ENCODE measurements at regions not wholly inside any gene's neighbourhood (a gene's known extent, or its start where the extent isn't known, plus 50 kb on each side); places are given as distances from the start of the nearest gene placed in this dataset.

DNA sequence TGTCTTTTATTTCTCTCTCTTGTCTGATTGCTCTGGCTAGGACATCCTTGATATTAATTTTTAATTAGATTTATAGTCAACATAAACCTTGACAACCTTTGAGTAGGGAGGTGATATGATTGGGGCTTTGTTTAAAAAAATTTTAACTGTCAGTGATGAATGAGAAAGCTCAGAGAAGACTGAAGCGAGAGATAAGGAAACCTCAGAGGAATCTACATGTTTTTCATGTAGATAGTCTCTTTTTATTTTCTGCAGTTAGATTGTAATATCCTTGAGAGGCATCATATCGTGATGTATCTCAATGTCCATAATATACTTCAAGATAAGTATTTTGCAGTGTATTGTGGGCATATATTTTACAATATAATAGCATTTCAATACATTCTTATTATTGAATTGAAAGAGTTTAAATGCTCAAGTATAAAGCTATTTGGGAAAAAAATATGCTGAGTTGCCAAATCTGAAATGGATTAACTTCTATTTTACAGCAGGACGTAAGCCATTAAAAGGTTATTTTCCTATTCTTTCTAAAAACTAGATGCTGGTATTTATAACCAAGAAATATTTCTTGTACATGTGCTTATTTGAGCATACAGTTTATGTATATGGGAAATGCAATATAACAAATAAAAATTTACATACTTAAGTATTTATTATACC lies 802.4 kb upstream of the ADGRL4 start:
- DNase-seq (ENCODE audit: low spot score): no peak
- intact Hi-C loops (cut with DNase I): no loop called here

DNA sequence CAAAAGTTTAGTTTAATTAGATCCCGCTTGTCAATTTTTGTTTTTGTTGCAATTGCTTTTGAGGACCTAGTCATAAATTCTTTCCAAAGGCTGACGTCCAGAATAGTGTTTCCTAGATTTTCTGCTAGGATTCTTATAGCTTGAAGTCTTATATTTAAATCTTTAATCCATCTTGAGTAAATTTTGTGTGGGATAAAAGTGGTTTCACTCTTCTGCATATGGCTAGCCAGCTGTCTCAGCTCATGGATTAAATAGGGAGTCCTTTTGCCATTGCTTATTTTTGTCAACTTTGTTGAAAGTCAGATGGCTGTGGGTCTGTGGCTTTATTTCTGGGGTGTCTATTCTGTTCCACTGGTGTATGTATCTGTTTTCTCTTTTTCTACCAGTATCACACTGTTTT lies 801.3 kb upstream of the ADGRL4 start:
- intact Hi-C loops (cut with DNase I): no loop called here
- DNase-seq (ENCODE audit: low spot score): no peak

DNA sequence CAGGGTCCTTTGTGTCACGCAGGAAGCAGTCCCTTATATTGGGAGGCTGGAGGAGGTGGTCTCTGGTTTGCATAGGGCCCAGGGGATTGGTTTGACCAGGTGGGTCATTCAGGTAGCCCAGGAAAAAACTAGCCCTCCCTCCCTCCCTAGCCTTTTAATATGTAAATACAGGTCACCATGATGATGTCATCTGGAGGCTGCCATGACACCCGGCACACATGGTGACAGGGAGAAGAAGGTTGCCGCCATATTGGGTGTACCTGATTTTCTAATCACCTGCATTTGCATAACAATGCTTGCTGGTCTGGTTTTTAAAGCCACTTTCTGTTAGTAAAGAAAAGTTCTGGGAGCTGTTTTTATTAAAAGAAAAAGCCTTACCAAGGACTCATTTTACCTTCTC lies 791.0 kb upstream of the ADGRL4 start:
- intact Hi-C loops (cut with DNase I): no loop called here

DNA sequence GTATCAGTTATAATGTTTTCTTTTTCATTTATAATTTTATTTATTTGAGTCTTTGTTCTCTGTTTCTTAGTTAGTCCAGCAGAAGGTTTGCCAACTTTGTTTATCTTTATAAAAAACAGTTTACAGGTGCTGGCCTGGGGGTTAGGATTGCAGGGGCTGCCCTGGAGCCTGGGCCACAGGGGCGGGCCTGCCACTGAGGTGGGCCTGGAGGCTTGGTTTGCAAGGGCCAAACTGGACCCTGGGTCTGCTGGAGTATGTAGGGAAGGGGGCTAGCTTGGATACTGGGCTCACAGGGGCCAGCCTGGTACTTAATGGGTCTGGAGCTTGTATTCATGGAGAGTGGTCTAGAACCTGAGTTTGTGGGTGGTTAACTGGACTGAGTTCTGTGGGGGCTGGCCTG lies 789.9 kb upstream of the ADGRL4 start:
- no peak for DNase-seq (ENCODE audit: low spot score)
- intact Hi-C loops (cut with DNase I): no loop called here

More for the DNA sequence above, 791.0 kb upstream of the ADGRL4 start:
- no peak for DNase-seq (ENCODE audit: low spot score)

DNA sequence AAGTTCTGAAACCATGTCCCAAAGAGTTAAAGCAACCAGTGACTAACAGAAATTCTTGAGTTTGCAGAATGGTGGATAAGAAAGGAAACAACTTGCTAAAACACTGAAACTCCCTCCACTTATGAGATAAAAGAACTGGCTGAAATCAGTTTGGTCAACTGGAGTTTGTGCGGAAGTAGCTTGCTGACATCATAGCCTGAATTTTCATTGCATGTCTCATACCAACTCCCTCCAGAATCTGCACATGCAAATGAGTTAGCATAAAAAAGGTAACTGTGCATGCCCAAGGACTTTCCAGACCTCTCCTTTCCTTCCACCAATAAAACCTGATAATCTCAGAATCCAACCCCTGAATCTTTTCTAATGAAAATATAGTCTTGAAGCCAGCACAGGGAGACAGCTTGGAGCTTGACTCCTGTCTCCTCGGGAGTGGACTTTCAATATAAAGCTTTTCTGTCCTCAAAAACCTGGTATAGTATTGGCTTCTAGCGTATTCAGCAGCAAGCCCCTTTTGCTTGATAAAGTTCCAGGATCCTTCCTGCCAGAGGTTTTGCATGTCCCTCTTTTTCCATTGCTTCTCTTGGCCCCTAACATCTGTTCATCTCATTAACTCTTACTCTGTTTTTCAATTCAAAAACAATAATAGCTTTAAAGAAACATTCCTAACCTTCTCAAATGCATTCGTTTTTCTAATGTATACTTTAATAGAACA lies 785.8 kb upstream of the ADGRL4 start:
- intact Hi-C loops (cut with DNase I): no loop called here
- DNase-seq (ENCODE audit: low spot score): no peak

DNA sequence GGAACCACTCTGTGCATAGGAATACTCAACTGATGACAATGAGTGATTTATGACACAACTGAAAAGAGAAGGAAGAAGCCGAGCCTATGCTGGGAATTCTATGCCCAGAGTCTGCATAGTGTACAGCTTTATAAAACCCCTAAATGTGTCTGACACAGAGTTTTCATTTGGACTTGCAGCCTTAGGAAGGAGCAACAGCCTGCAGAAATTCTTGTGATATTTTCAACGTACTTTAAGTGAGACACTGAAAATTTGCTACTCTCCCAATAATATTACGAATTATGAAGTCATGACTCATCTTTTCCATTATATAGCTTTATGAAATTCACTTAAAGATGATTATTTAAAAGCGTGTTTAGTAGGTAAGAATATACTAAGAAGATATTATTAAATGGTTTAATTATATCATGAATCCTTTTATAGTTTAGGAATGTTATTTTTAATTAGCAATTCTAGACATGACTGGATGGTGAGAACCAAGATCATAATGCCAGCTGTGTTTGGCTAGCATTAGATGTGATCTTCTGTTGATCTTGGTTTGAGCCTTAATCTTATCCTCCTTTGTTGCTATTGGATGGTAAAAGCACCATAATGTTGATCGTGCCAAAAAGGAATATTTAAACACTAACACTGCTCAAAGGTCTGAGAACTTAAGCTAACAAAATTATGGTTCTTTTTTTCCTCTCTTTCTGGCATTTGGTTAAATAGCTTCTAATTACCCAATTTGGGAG lies 785.1 kb upstream of the ADGRL4 start:
- intact Hi-C loops (cut with DNase I): no loop called here

DNA sequence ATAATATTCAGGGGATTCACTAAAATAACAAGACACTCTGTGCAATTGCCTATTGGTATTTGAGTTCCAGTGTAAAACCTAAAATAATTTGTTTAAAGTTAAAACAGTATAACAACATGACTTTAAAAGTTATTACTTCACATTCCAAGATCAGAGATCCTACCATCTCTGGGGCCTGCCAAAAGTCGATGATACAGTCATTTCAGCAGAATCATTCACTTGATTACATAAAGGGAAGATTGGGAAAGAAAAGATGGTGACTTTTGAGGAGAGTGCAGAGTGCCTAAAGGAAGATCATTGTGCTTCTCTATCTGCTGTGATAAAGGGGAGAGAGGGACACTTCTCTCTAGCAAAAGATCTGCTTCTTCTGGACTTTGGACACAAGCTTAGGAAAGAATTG lies 784.4 kb upstream of the ADGRL4 start:
- no peak for DNase-seq (ENCODE audit: low spot score)
- intact Hi-C loops (cut with DNase I): no loop called here

More for the DNA sequence above, 785.1 kb upstream of the ADGRL4 start:
- no peak for DNase-seq (ENCODE audit: low spot score)

DNA sequence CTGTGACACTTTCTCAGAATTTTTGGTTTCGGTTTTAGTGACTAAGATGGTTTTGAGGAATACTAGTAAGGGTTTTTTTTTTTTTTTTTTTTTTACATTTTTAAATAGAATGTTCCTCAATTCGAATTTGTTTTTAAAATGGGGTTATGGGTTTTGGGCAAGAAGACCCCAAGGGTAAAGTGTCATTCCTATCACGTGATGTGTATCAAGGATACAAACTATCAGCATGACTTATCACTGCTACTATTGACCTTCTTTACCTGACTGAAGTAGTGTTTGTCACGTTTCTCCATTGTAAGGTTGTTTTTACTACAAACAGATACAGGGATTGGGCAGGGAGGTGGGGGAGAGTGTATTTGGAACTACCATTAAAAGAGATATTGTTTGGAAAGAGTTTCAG lies 781.1 kb upstream of the ADGRL4 start:
- intact Hi-C loops (cut with DNase I): no loop called here
- no peak for DNase-seq (ENCODE audit: low spot score)

DNA sequence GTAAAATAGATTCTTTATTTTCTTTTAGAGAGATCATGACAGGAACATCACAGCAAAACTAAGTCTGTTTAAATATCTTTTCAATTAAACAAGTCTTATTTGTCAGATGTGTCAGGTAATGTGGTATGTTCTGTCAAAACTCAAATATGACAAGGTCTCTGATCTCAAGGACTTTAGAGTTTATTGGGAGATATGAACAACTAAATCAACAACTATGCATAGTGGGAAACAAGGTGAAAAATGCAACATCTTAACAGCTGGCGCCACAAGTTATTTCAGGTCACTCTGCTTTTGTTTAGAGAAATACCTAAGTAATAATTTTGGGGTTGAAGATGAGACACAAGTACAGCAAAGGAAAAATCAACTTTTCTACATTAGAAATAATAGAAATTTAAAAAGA lies 779.4 kb upstream of the ADGRL4 start:
- intact Hi-C loops (cut with DNase I): no loop called here
- DNase-seq (ENCODE audit: low spot score): no peak

DNA sequence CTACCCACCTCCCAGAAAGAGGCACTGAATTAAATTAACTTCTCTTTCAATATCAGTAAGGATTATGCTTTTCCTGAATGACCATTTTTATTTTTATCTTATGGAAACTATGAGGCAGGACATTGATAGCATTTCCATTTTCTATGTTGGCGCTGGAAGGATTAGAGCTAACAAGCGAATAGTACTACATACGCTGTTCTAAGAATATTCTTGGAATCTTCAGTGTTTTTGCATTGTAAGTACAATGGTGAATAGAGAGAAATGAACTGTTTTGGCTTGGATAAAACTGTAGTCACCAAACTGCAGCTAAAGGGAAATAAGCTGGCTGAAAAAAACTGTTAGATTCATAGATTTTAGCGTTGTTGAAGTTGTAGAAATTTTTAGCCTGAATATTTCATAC lies 779.0 kb upstream of the ADGRL4 start:
- no peak for DNase-seq (ENCODE audit: low spot score)
- intact Hi-C loops (cut with DNase I): no loop called here

DNA sequence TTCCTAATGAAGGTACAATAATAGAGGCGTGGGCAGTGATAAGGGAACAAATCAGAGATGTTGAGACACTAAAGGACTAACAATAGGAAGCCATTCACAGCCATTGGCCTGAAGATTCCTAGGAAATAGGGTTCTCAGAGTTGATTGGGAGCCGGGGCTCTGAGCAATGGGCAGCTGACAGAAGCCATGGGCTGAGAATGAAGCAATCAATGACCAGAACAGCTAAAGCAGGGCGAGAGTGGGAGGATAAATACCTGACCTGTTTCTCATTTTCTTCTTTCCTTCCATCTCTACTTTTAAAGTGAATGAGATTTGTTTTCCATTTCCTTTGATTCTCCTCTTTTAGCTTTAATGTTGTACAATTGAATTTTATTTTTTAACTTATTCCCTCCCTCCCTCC lies 774.7 kb upstream of the ADGRL4 start:
- intact Hi-C loops (cut with DNase I): no loop called here
- no peak for DNase-seq (ENCODE audit: low spot score)

DNA sequence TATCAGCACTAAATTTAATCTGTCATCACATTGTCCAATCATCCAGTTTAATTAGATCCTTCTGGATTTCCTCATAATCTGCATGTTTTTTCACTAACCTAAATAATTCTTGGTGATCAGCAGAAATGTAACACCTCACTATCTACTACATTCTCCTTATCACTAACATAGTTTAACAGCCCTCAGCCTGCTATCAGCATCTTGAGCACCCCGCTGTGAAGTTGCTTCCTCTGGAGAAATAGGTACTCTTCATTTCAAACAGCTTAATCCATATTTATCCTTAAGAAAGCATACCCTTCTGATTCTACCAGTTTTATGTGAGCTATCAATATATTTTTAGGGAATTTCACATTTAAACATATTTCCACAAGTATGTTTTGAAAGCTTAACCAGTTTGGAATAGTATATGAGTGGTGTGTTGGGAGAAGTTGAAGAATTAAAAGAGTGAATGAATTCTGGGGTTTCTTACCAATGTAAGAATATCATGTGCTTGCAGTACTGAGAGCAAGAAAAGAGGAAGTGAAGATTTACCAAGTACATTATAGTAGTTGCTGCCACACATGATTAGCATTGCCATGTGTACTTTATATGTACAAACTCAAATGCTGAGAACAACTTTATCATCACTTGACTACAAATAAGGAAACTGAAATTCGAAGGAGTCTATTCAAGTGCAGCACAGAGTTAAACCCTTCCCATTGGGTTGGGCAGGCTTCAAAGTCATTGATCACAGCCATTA lies 771.1 kb upstream of the ADGRL4 start:
- intact Hi-C loops (cut with DNase I): no loop called here

DNA sequence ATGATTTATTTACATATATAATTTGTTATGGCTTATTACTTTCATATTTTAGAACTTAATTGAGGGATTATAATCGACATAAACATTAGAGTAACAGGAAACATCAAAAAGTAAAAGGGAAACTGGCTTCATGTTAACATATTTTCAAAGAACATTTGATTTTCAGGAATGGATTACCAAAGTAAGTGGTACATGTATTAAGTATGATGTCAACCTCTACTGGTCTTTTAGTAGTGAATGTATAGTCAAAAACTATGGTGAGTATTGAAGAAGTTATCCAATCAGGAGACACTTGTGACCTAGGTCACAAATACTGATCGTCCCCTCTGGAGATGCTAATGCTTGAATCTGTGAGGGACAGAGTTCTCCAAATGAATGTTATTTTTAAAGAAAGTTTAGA lies 768.9 kb upstream of the ADGRL4 start:
- intact Hi-C loops (cut with DNase I): no loop called here
- DNase-seq (ENCODE audit: low spot score): no peak

More for the DNA sequence above, 771.1 kb upstream of the ADGRL4 start:
- no peak for DNase-seq (ENCODE audit: low spot score)

DNA sequence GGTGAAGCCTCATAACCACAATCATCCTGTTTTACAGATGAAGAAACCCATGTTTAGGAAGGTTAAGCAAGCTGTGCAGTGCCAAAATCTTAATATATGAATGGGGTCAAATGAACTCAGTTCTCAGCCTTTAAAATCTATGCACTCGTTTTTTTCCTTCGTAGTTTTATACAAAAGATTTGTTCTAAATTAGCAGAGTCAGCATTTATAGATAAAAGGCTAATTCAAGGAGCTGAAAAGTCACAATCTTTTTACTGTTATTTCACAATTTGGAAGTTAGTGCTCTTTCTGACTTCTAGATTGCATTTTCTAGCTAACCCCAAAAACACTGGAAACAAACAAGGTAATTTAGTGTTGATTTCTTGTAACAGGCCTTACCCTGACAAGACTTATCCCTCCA lies 766.9 kb upstream of the ADGRL4 start:
- intact Hi-C loops (cut with DNase I): no loop called here
- DNase-seq (ENCODE audit: low spot score): no peak

DNA sequence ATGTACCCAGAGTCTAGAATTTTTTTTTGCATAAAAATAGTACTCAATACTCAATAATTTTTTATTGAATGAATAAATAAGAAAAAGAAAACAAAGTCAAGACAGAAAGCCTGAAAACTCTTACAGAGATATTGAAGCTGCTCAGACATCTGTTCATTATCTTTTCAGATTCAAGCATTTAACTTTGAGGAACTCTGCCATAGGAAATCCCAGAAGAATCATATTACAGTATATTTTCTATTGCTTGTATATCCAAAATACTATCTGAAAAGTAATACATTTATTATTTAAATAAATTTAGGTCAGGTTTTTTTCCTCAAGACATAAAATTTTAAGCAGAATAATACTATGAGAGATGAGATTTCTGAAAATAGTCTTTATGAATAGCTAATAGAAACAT lies 755.9 kb upstream of the ADGRL4 start:
- no peak for DNase-seq (ENCODE audit: low spot score)
- intact Hi-C loops (cut with DNase I): no loop called here

DNA sequence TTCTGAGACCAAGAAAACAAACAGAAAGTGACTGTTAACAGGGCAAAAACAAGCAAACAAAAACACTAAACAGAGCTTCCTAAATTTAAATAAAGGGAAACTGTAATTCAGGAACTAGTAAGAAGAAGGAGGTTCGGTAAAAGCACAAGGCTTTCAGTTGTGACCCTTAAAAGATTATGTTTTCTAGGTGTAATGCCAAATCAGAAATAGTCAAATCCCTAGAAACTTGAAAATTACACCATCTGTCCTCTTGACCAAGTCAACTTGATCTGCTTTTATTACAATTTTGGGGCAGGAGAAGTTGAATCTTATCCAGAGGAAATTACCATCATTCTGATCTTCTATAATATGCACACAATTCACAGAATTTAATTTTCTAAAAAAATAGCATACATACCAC lies 754.0 kb upstream of the ADGRL4 start:
- no peak for DNase-seq (ENCODE audit: low spot score)
- intact Hi-C loops (cut with DNase I): no loop called here

DNA sequence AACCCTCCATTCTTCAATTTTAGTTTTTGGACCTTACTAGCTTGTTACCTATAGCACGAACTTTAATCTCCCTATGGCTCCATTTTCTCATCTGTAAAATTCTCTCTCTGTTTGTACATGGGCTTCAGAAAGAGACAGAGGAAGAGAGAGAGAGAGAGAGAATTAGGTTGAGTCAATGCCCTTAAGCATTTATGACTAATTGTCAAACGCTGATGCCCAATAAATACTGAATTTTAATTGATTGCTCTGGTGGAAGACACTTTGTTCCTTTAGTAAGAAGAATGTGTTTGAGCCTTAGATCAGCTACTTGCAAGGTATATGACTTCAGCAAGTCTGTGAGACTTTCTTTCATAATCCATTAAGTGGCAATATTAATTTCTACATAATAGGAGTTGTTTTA lies 743.1 kb upstream of the ADGRL4 start:
- DNase-seq (ENCODE audit: low spot score): no peak
- intact Hi-C loops (cut with DNase I): no loop called here

DNA sequence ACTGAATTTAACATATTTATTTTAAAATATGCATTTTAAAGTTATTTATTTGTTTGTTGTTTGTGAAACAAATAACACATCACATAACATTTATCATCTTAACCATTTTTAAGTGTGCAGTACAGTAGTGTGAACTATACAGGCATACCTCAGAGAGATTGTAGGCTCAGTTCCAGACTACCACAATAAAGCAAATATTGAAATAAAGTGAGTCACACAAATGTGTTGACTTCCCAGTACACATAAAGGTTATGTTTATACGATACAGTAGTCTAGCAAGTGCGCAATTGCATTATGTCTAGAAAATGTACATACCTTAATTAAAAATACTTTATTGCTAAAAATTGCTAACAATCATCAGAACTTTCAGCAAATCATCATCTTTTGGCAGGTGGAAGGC lies 739.4 kb upstream of the ADGRL4 start:
- intact Hi-C loops (cut with DNase I): no loop called here
- no peak for DNase-seq (ENCODE audit: low spot score)

DNA sequence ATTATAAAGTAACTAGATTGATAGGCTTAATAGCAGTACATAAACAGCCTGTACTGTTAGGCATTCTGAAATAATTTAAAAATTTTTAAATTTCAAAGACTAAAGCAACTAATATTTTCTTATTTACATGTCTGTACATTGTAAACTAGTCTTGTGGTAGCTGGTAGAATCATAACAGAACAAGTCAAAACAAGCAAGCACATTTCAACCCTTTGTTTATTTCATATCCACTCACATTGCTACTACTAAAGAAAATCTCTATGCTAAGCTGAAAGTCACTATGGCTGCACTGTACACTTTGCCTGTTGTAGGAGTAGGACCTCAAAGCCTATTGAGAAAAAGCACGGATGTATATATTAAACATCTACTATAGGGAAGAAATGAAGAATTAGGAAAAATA lies 738.2 kb upstream of the ADGRL4 start:
- intact Hi-C loops (cut with DNase I): no loop called here

DNA sequence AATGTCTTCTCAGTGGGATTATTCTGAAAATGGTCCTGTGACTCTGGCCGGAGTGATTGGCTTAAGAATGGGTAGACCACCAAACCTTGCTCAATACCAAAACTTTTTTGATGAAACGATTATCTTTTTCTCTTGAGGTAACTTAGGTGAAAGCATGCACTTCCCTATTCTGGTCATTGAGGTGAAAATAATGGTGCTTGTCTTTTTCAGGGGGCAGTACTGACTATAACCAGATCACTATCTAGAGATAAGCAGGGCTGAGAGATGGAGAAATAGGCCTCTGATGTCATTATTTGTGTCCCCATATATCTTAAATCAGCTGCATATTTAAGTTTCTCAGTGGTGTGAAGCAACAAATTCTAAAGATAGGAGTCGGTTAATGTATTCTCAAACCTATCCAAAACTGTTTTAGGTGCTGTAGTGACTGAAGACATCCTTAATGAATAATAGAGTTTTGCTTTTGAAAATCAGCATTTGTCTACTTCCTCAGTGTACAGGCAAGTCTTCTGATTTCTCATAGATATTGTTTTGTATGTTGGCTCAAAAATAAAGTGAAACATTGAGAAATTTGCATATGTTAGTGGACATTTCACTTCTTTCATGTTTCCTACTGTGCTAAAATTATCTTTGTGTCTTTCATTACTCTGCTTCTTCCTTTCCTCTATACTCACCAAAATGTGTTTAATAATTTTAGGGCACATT lies 735.3 kb upstream of the ADGRL4 start:
- no peak for DNase-seq (ENCODE audit: low spot score)
- intact Hi-C loops (cut with DNase I): no loop called here

More for the DNA sequence above, 738.2 kb upstream of the ADGRL4 start:
- DNase-seq (ENCODE audit: low spot score): no peak
